ENCODE measurements at regions not wholly inside any gene's neighbourhood (a gene's known extent, or its start where the extent isn't known, plus 50 kb on each side); places are given as distances from the start of the nearest gene placed in this dataset.

DNA sequence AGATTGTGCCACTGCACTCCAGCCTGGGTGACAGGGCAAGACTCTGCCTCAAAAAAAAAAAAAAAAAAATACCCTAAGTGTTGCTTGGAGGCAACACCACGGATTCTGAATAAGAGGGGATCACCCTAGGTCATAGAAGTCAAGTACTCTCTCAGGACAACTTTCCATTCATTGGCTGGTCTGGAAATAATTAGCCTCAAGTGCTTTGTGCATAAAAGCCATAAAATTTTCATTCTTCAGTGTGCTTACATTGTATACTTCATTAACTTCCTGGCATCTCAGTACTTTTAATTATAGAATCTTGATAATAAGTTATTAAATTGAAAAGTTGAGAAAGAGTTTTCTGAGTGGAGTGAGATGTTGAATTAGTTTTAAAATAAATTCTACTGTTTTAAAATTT lies 876.1 kb upstream of the FAM98A start:
- Histone ChIP-seq H3K9me3 (ENCODE audit: low read length) (no peaks in the 10 kb centered on the region), H3K4me2 (ENCODE audit: low read length) (no peak overlapping the region), H3K36me3 (ENCODE audit: insufficient read depth, low read length) (no peaks in the 10 kb centered on the region), H3K9me2 (ENCODE audit: insufficient read depth, low read length) (no peaks in the 10 kb centered on the region), H3K79me2 (ENCODE audit: insufficient read depth, low read depth, low read length) (no peaks in the 10 kb centered on the region), H3K4me1 (ENCODE audit: insufficient read depth, low read length, poor library complexity, severe bottlenecking) (no peaks in the 10 kb centered on the region), H4K20me1 (ENCODE audit: insufficient read depth, low read length) (no peaks in the 10 kb centered on the region), H3K4me3 (ENCODE audit: low read depth, low read length, poor library complexity, severe bottlenecking) (no peak overlapping the region), H3K27ac (ENCODE audit: low read depth, low read length, poor library complexity, severe bottlenecking) (no peak overlapping the region), H2AFZ (ENCODE audit: low read length) (no peak overlapping the region)
- ChIA-PET CTCF (ENCODE audit: unreplicated experiment) (no interaction called here), POLR2A (no interaction called here)
- TF ChIP-seq, protein P1, sequence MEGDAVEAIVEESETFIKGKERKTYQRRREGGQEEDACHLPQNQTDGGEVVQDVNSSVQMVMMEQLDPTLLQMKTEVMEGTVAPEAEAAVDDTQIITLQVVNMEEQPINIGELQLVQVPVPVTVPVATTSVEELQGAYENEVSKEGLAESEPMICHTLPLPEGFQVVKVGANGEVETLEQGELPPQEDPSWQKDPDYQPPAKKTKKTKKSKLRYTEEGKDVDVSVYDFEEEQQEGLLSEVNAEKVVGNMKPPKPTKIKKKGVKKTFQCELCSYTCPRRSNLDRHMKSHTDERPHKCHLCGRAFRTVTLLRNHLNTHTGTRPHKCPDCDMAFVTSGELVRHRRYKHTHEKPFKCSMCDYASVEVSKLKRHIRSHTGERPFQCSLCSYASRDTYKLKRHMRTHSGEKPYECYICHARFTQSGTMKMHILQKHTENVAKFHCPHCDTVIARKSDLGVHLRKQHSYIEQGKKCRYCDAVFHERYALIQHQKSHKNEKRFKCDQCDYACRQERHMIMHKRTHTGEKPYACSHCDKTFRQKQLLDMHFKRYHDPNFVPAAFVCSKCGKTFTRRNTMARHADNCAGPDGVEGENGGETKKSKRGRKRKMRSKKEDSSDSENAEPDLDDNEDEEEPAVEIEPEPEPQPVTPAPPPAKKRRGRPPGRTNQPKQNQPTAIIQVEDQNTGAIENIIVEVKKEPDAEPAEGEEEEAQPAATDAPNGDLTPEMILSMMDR (conservative IDR thresholded peaks at IDR 0.05; ENCODE audit: low read length) = no peak
- no peak for TF ChIP-seq EZH2phosphoT487 (IDR thresholded peaks at IDR 0.05; ENCODE audit: borderline replicate concordance, low read depth, low read length)
- intact Hi-C loops (cut with micrococcal nuclease; ENCODE audit: unreplicated experiment) = no loop called here
- no TSS peak for BruUV-seq (replicated peaks)
- DNase-seq (ENCODE audit: low spot score) = no peak

DNA sequence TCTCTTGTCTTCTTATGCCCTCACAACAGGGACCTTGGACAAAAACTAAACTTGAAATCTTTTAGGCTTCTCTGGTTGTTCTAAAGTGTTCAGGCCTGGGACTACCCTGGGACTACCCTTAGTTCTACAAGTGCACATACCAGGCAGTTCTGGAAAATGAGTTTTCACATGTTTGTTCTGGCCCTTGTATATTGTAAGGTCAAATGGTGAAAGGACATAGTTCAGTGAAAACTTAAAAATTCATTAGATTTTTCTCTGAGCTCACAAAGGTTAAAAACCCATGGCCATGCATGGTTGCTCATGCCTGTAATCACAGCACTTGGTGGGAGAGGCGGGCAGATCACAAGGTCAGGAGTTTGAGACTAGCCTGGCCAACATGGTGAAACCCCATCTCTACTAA lies 875.5 kb upstream of the FAM98A start:
- Histone ChIP-seq H3K9me2 (ENCODE audit: insufficient read depth, low read length) (no peaks in the 10 kb centered on the region), H3K79me2 (ENCODE audit: insufficient read depth, low read depth, low read length) (no peaks in the 10 kb centered on the region), H3K4me1 (ENCODE audit: insufficient read depth, low read length, poor library complexity, severe bottlenecking) (no peaks in the 10 kb centered on the region), H3K36me3 (ENCODE audit: insufficient read depth, low read length) (no peaks in the 10 kb centered on the region), H2AFZ (ENCODE audit: low read length) (no peak overlapping the region), H3K9me3 (ENCODE audit: low read length) (no peaks in the 10 kb centered on the region), H3K27ac (ENCODE audit: low read depth, low read length, poor library complexity, severe bottlenecking) (no peak overlapping the region), H4K20me1 (ENCODE audit: insufficient read depth, low read length) (no peaks in the 10 kb centered on the region), H3K4me2 (ENCODE audit: low read length) (no peak overlapping the region), H3K4me3 (ENCODE audit: low read depth, low read length, poor library complexity, severe bottlenecking) (no peak overlapping the region)
- BruUV-seq (replicated peaks) = no TSS peak
- ChIA-PET POLR2A (no interaction called here), CTCF (ENCODE audit: unreplicated experiment) (no interaction called here)
- intact Hi-C loops (cut with micrococcal nuclease; ENCODE audit: unreplicated experiment) = no loop called here
- DNase-seq (ENCODE audit: low spot score) = no peak
- TF ChIP-seq, protein P1 (conservative IDR thresholded peaks at IDR 0.05; ENCODE audit: low read length) = no peak
- TF ChIP-seq EZH2phosphoT487 (IDR thresholded peaks at IDR 0.05; ENCODE audit: borderline replicate concordance, low read depth, low read length) = no peak

DNA sequence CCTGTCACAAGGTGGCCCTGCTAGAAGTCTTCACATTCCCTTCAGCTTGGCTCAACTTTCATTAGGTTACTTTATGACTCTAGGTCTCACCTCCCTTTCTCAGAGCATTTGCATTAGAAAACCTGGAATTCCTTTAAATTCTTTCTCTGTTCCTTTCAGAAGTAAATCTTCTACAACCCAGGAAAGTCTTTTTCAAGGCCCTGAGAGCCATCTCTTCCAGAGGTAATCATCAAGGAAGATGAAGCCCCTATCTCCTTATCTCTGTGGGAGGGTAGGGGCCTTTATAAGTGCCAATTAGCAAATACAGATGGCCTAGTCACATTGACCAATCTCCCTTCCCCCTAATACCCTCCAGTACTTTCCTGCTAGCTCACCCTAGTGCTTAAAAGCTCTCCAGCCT lies 848.0 kb upstream of the FAM98A start:
- Histone ChIP-seq H3K4me1 (ENCODE audit: insufficient read depth, low read length, poor library complexity, severe bottlenecking) (no peaks in the 10 kb centered on the region), H3K27ac (ENCODE audit: low read depth, low read length, poor library complexity, severe bottlenecking) (no peak overlapping the region), H3K9me3 (ENCODE audit: low read length) (0 out of 2 replicates have a peak, but pooled peaks cover 11% of the 10 kb centered on the region), H4K20me1 (ENCODE audit: insufficient read depth, low read length) (no peaks in the 10 kb centered on the region), H2AFZ (ENCODE audit: low read length) (no peak overlapping the region), H3K4me3 (ENCODE audit: low read depth, low read length, poor library complexity, severe bottlenecking) (no peak overlapping the region), H3K4me2 (ENCODE audit: low read length) (no peak overlapping the region), H3K9me2 (ENCODE audit: insufficient read depth, low read length) (no peaks in the 10 kb centered on the region), H3K79me2 (ENCODE audit: insufficient read depth, low read depth, low read length) (no peaks in the 10 kb centered on the region), H3K36me3 (ENCODE audit: insufficient read depth, low read length) (no peaks in the 10 kb centered on the region)
- BruUV-seq (replicated peaks) = no TSS peak
- ChIA-PET CTCF (ENCODE audit: unreplicated experiment) (no interaction called here), POLR2A (no interaction called here)
- DNase-seq (ENCODE audit: low spot score) = no peak
- TF ChIP-seq EZH2phosphoT487 (IDR thresholded peaks at IDR 0.05; ENCODE audit: borderline replicate concordance, low read depth, low read length) = no peak
- TF ChIP-seq, protein P1 (conservative IDR thresholded peaks at IDR 0.05; ENCODE audit: low read length) = no peak
- intact Hi-C loops (cut with micrococcal nuclease; ENCODE audit: unreplicated experiment) = no loop called here

Data from OCI-LY7 (cell line).